NT2/D1 (cell line): ENCODE measurements at regions not wholly inside any gene's neighbourhood (a gene's known extent, or its start where the extent isn't known, plus 50 kb on each side); places are given as distances from the start of the nearest gene placed in this dataset.
A peak's percentile ranks its signal among the peaks of the same experiment; 100 is the strongest.

Source experiments
- DNase-seq: peaks from one replicate; pipeline ENCODE4 v3.0.0-alpha.2; 2011; ENCODE audit warnings: low read depth, low spot score
- H3K27me3 ChIP-seq: 2 replicates; pipeline ENCODE4 v1.6.0; 2011; ENCODE audit warnings: mild to moderate bottlenecking; ENCODE audit not compliant: insufficient read length, insufficient read depth
- H3K36me3 ChIP-seq: 2 replicates; pipeline ENCODE4 v1.6.1; 2011; ENCODE audit warnings: mild to moderate bottlenecking, low read length, mixed read lengths; ENCODE audit not compliant: insufficient read depth, insufficient read length
- H3K4me1 ChIP-seq: 2 replicates; pipeline ENCODE4 v1.5.1; 2011; ENCODE audit not compliant: insufficient read depth, insufficient read length
- H3K4me3 ChIP-seq: 2 replicates; pipeline ENCODE4 v1.5.1; 2011; ENCODE audit warnings: low read depth; ENCODE audit not compliant: insufficient read length
- H3K9ac ChIP-seq: 2 replicates; pipeline ENCODE4 v1.6.0; 2011; ENCODE audit warnings: low read depth; ENCODE audit not compliant: insufficient read length
- H3K9me3 ChIP-seq: 2 replicates; pipeline ENCODE4 v1.5.1; 2011; ENCODE audit warnings: mild to moderate bottlenecking, low read length; ENCODE audit not compliant: insufficient read depth
- SUZ12 ChIP-seq: IDR thresholded peaks from 2 replicates; pipeline ENCODE4 v1.6.1; 2011; ENCODE audit not compliant: insufficient read length, insufficient read depth; ENCODE audit errors: extremely low read depth
- YY1 ChIP-seq: IDR thresholded peaks from 2 replicates; pipeline ENCODE4 v1.6.1; 2011; ENCODE audit not compliant: insufficient read length, insufficient read depth
- ZNF274 ChIP-seq: IDR thresholded peaks from 2 replicates; pipeline ENCODE4 v1.6.1; 2011; ENCODE audit warnings: mild to moderate bottlenecking, low read depth, low read length

GRCh38 chr20:41981746-41982145 is 363.6 kb upstream of the CHD6 start:
- Histone ChIP-seq H3K9ac (no peak overlapping the region), H3K4me1 (no peaks in the 10 kb centered on the region), H3K9me3 (no peaks in the 10 kb centered on the region), H3K27me3 (no peaks in the 10 kb centered on the region), H3K36me3 (no peaks in the 10 kb centered on the region), H3K4me3 (no peak overlapping the region)
- TF ChIP-seq ZNF274 (no peak), SUZ12 (no peak), YY1 (no peak)
- DNase-seq = no peak

- TF ChIP-seq YY1 = no peak
- no peak for TF ChIP-seq SUZ12
- TF ChIP-seq ZNF274 = no peak
- H3K4me3 ChIP-seq = no peak overlapping the region
- no peaks in the 10 kb centered on the region for H3K9me3 ChIP-seq
Measured at GRCh38 chr20:41978875-41979274, 360.7 kb upstream of the CHD6 start.

GRCh38 chr20:41978246-41978790 is 360.1 kb upstream of the CHD6 start:
- H3K9ac ChIP-seq = no peak overlapping the region
- no peaks in the 10 kb centered on the region for H3K36me3 ChIP-seq
- H3K27me3 ChIP-seq = no peaks in the 10 kb centered on the region
- no peaks in the 10 kb centered on the region for H3K9me3 ChIP-seq
- TF ChIP-seq ZNF274 (no peak), YY1 (no peak), SUZ12 (no peak)
- no peak overlapping the region for H3K4me3 ChIP-seq
- no peaks in the 10 kb centered on the region for H3K4me1 ChIP-seq
- DNase-seq = no peak

More at GRCh38 chr20:41978875-41979274, 360.7 kb upstream of the CHD6 start:
- DNase-seq = no peak
- Histone ChIP-seq H3K9ac (no peak overlapping the region), H3K27me3 (no peaks in the 10 kb centered on the region), H3K4me1 (no peaks in the 10 kb centered on the region), H3K36me3 (no peaks in the 10 kb centered on the region)

GRCh38 chr20:41969656-41970055 is 351.5 kb upstream of the CHD6 start:
- no peak for TF ChIP-seq ZNF274
- TF ChIP-seq SUZ12 = no peak
- no peak for TF ChIP-seq YY1
- Histone ChIP-seq H3K27me3 (no peaks in the 10 kb centered on the region), H3K36me3 (no peaks in the 10 kb centered on the region), H3K9me3 (no peaks in the 10 kb centered on the region), H3K4me1 (no peaks in the 10 kb centered on the region), H3K4me3 (no peak overlapping the region), H3K9ac (no peak overlapping the region)
- no peak for DNase-seq

GRCh38 chr20:41960166-41960565 is 342.0 kb upstream of the CHD6 start:
- Histone ChIP-seq H3K27me3 (no peaks in the 10 kb centered on the region), H3K4me1 (no peaks in the 10 kb centered on the region), H3K36me3 (no peaks in the 10 kb centered on the region), H3K9me3 (no peaks in the 10 kb centered on the region), H3K9ac (no peak overlapping the region), H3K4me3 (no peak overlapping the region)
- DNase-seq = no peak
- TF ChIP-seq ZNF274 (no peak), SUZ12 (no peak), YY1 (no peak)

- H3K36me3 ChIP-seq = no peaks in the 10 kb centered on the region
- H3K4me3 ChIP-seq = no peak overlapping the region
- TF ChIP-seq ZNF274 (no peak), YY1 (no peak), SUZ12 (no peak)
- DNase-seq = no peak
- no peaks in the 10 kb centered on the region for H3K9me3 ChIP-seq
- H3K9ac ChIP-seq = no peak overlapping the region
- H3K27me3 ChIP-seq = no peaks in the 10 kb centered on the region
- no peaks in the 10 kb centered on the region for H3K4me1 ChIP-seq
Measured at GRCh38 chr20:41958391-41958790, 340.2 kb upstream of the CHD6 start.

- H3K9me3 ChIP-seq = no peaks in the 10 kb centered on the region
- no peak for TF ChIP-seq ZNF274
- no peak for TF ChIP-seq SUZ12
- TF ChIP-seq YY1 = no peak
- no peak overlapping the region for H3K9ac ChIP-seq
- no peaks in the 10 kb centered on the region for H3K27me3 ChIP-seq
- no peaks in the 10 kb centered on the region for H3K4me1 ChIP-seq
- H3K36me3 ChIP-seq = no peaks in the 10 kb centered on the region
- no peak overlapping the region for H3K4me3 ChIP-seq
- DNase-seq = peak; percentile 43
Measured at GRCh38 chr20:41956338-41957074, 338.3 kb upstream of the CHD6 start.
